GM18907 (cell line): ENCODE measurements at regions not wholly inside any gene's neighbourhood (a gene's known extent, or its start where the extent isn't known, plus 50 kb on each side); places are given as distances from the start of the nearest gene placed in this dataset.
A peak's percentile ranks its signal among the peaks of the same experiment; 100 is the strongest.
"Not testable (repeated sequence)": the region's sequence is repeated elsewhere in the genome, so short reads cannot be mapped to it uniquely, and the experiment has no call there.

ENCODE experiments used
- ATAC-seq: cut with Tn5 transposase; IDR thresholded peaks from one replicate; pipeline ENCODE4 v1.9.1; 2021; ENCODE audit warnings: mild to moderate bottlenecking, moderate library complexity; ENCODE audit not compliant: unreplicated experiment

GRCh38 chr14:106398931-106399331 lies 872.5 kb downstream of the TMEM121 start:
- not testable (repeated sequence) for ATAC-seq

GRCh38 chr14:106401316-106401715 lies 874.9 kb downstream of the TMEM121 start:
- not testable (repeated sequence) for ATAC-seq

GRCh38 chr14:106410229-106410628 lies 883.8 kb downstream of the TMEM121 start:
- not testable (repeated sequence) for ATAC-seq

GRCh38 chr14:106414464-106414863 lies 888.1 kb downstream of the TMEM121 start:
- no peak for ATAC-seq

- ATAC-seq = peak; percentile 87
Measured at GRCh38 chr14:106417224-106418049, 891.1 kb downstream of the TMEM121 start.

- no peak for ATAC-seq
Measured at GRCh38 chr14:106419376-106419965, 893.1 kb downstream of the TMEM121 start.

GRCh38 chr14:106421431-106422033 lies 895.1 kb downstream of the TMEM121 start:
- not testable (repeated sequence) for ATAC-seq

- no peak for ATAC-seq
Measured at GRCh38 chr14:106422066-106422465, 895.7 kb downstream of the TMEM121 start.

- ATAC-seq = not testable (repeated sequence)
Measured at GRCh38 chr14:106425150-106425549, 898.8 kb downstream of the TMEM121 start.

- ATAC-seq = no peak
Measured at GRCh38 chr14:106436310-106436905, 910.0 kb downstream of the TMEM121 start.

GRCh38 chr14:106442857-106443256 lies 916.5 kb downstream of the TMEM121 start:
- ATAC-seq = no peak

- no peak for ATAC-seq
Measured at GRCh38 chr14:106455026-106455425, 928.6 kb downstream of the TMEM121 start.

- ATAC-seq = no peak
Measured at GRCh38 chr14:106459971-106460730, 933.8 kb downstream of the TMEM121 start.

- ATAC-seq = no peak
Measured at GRCh38 chr14:106460916-106461315, 934.5 kb downstream of the TMEM121 start.

GRCh38 chr14:106466483-106466882 lies 940.1 kb downstream of the TMEM121 start:
- not testable (repeated sequence) for ATAC-seq

- ATAC-seq = not testable (repeated sequence)
Measured at GRCh38 chr14:106468869-106469268, 942.5 kb downstream of the TMEM121 start.

GRCh38 chr14:106470028-106470427 lies 943.6 kb downstream of the TMEM121 start:
- not testable (repeated sequence) for ATAC-seq

- ATAC-seq = not testable (repeated sequence)
Measured at GRCh38 chr14:106474261-106475028, 948.1 kb downstream of the TMEM121 start.

- not testable (repeated sequence) for ATAC-seq
Measured at GRCh38 chr14:106475214-106475613, 948.8 kb downstream of the TMEM121 start.

GRCh38 chr14:106477600-106477999 lies 951.2 kb downstream of the TMEM121 start:
- not testable (repeated sequence) for ATAC-seq
